Motor neuron (in vitro differentiated cells): ENCODE measurements at regions not wholly inside any gene's neighbourhood (a gene's known extent, or its start where the extent isn't known, plus 50 kb on each side); places are given as distances from the start of the nearest gene placed in this dataset.

ENCODE experiments used
- ATAC-seq, 8 experiments: fragments of 200-7000 bp; cut with Tn5 transposase; replicated peaks in 6 of 8; 2 replicates each; pipeline ENCODE4 v1.8.0; 2021; ENCODE audit warnings: mild to moderate bottlenecking in 8 of 8, moderate library complexity in 8 of 8
- H3K27ac ChIP-seq, 2 donors: fragments of 250-450 bp; sonication (Bioruptor Pico); 2 replicates each; pipeline ENCODE4 v1.9.0; 2021; ENCODE audit warnings: antibody characterized with exemption in 2 of 2, mild to moderate bottlenecking in 2 of 2, moderate library complexity in 1 of 2
- H3K4me1 ChIP-seq, 2 donors: fragments of 250-450 bp; sonication (Bioruptor Pico); replicated peaks in 1 of 2; 2 replicates each; pipeline ENCODE4 v1.6.1; 2021; ENCODE audit warnings: antibody characterized with exemption in 2 of 2, mild to moderate bottlenecking in 2 of 2, moderate library complexity in 1 of 2
- H3K4me3 ChIP-seq, 5 donors: fragments of 250-450 bp; sonication (Bioruptor Pico); 2 replicates each; pipeline ENCODE4 v1.9.0; 2021; ENCODE audit warnings: antibody characterized with exemption in 5 of 5, mild to moderate bottlenecking in 5 of 5, moderate library complexity in 4 of 5
- WGBS, 10 experiments: fragments of 450-650 bp; shearing (Covaris generic); methylation state at CpG; one replicate each; pipeline ENCODE4 v1.0.0; 2022; 5-methylcytosine and 5-hydroxymethylcytosine counted together
- in situ Hi-C, 9 experiments: fragments of 400-800 bp; cut with MboI; loops; one replicate each; pipeline ENCODE4 v1.15.0; 2021; ENCODE audit warnings: low sequenced_read_pairs in 9 of 9, low pct_unique_long_range_greater_than_20kb in 2 of 9; ENCODE audit not compliant: unreplicated experiment in 9 of 9

DNA sequence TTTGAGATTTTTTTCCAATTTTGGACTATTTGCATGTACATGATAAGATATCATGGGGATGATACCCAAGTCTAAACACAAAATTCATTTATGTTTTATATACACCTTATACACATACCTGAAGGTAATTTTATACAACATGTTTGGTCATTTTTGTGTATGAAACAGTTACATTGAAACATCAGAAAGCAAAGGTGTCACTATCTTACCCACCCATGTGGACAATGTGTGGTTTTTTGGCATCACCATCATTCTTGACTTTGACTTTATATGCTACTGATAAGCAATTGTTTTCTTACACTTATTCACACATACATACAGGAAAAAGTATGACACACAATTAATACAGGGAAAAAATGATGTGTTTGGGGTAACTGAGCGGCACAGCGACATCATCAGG lies 51.0 kb upstream of the ACVR1 start:
- Histone ChIP-seq H3K4me3 (no peak overlapping the region), H3K27ac (no peak overlapping the region), H3K4me1 (peaks cover 0 to under 1% of the 10 kb centered on the region in 2 donors)
- ATAC-seq, result no peak
- in situ Hi-C loops, result no loop called here
- WGBS, 10 experiments, result 83 to 100% (median 93%) methylated on average over 1 to 2 of the region's 2 CpGs; no CpG with 5 or more reads in 2 of the 10 experiments
